WTC11 (cell line): ENCODE measurements at regions not wholly inside any gene's neighbourhood (a gene's known extent, or its start where the extent isn't known, plus 50 kb on each side); places are given as distances from the start of the nearest gene placed in this dataset.

ENCODE experiments used
- CTCF ChIP-seq: fragments of 200-600 bp; IDR thresholded peaks from 2 replicates; pipeline ENCODE4 v1.8.0; 2022; ENCODE audit warnings: antibody characterized with exemption
- E2F1 ChIP-seq: sonication (generic); formaldehyde crosslinking; IDR thresholded peaks from 2 replicates; pipeline ENCODE4 v1.8.0; 2022; ENCODE audit warnings: mild to moderate bottlenecking, missing genetic modification reagents
- ZNF317 ChIP-seq: sonication (generic); formaldehyde crosslinking; IDR thresholded peaks from 2 replicates; pipeline ENCODE4 v1.8.1; 2023; ENCODE audit warnings: low read depth, mild to moderate bottlenecking, moderate library complexity, missing genetic modification reagents, borderline replicate concordance

- TF ChIP-seq ZNF317, result no peak
- no peak for TF ChIP-seq CTCF
- no peak for TF ChIP-seq E2F1 (CRISPR knock-in tag)
Measured at GRCh38 chr3:107468782-107469181, 54.0 kb upstream of the BBX start.
